SK-N-SH (cell line): ENCODE measurements at regions not wholly inside any gene's neighbourhood (a gene's known extent, or its start where the extent isn't known, plus 50 kb on each side); places are given as distances from the start of the nearest gene placed in this dataset.

ENCODE experiments used
- CTCF ChIA-PET: fragments of 300-600, 350-600 bp; formaldehyde crosslinking; extraction: SDS; loops from one replicate; lab custom pipeline; 2021; lab: Yijun Ruan, JAX
- POLR2A ChIA-PET: fragments of 350-600 bp; sonication (Branson Sonifier 250); formaldehyde crosslinking; extraction: SDS; loops from one replicate; lab custom pipeline; 2020; ENCODE audit warnings: antibody characterized with exemption, inconsistent platforms; lab: Yijun Ruan, JAX
- DNase-seq: peaks from one replicate; pipeline ENCODE4 v3.0.0; 2012
- H2AFZ ChIP-seq: fragments of 200-600 bp; sonication (generic); 2 replicates; pipeline ENCODE4 v1.8.1; 2016; ENCODE audit warnings: antibody characterized with exemption, mild to moderate bottlenecking, low read depth
- H3F3A ChIP-seq: fragments of 200-600 bp; sonication (generic); replicated peaks from 2 replicates; pipeline ENCODE3; 2016; ENCODE audit warnings: antibody characterized with exemption, mild to moderate bottlenecking; ENCODE audit not compliant: insufficient read depth
- H3K27ac ChIP-seq, 2 experiments: fragments of 200-500 bp in 1 of 2; fragments of 200-600 bp in 1 of 2; sonication (Bioruptor generic) in 1 of 2; sonication (generic), shearing (Covaris generic) in 1 of 2; 2 replicates each; pipeline versions ENCODE4 v1.5.1 to v1.6.1; 2014 to 2016; ENCODE audit warnings: low read depth in 2 of 2, inconsistent platforms in 1 of 2, low read length in 1 of 2, mild to moderate bottlenecking in 1 of 2, mixed read lengths in 1 of 2
- H3K27me3 ChIP-seq: fragments of 200-600 bp; sonication (generic), shearing (Covaris generic); 2 replicates; pipeline ENCODE4 v1.6.1; 2016; ENCODE audit warnings: mixed run types; ENCODE audit not compliant: insufficient read depth
- H3K36me3 ChIP-seq, 2 experiments: fragments of 200-500 bp in 1 of 2; fragments of 200-600 bp in 1 of 2; sonication (Bioruptor generic) in 1 of 2; sonication (generic) in 1 of 2; replicated peaks in 1 of 2; 2 replicates each; pipeline versions ENCODE3 to v1.5.1; 2014 to 2016; ENCODE audit warnings: low read length in 1 of 2, mild to moderate bottlenecking in 1 of 2; ENCODE audit not compliant: insufficient read depth in 2 of 2, control insufficient read depth in 1 of 2
- H3K4me1 ChIP-seq, 2 experiments: fragments of 200-500 bp in 1 of 2; fragments of 200-600 bp in 1 of 2; sonication (Bioruptor generic) in 1 of 2; sonication (generic), shearing (Covaris generic) in 1 of 2; 2 replicates each; pipeline versions ENCODE4 v1.5.1 to v1.6.1; 2014 to 2016; ENCODE audit warnings: low read depth in 1 of 2, low read length in 1 of 2, mixed run types in 1 of 2; ENCODE audit not compliant: insufficient read depth in 2 of 2, control insufficient read depth in 1 of 2
- H3K4me2 ChIP-seq: fragments of 200-600 bp; sonication (generic), shearing (Covaris generic); 2 replicates; pipeline ENCODE4 v1.6.1; 2017; ENCODE audit warnings: mixed run types
- H3K4me3 ChIP-seq, 2 experiments: fragments of 200-500 bp in 1 of 2; fragments of 200-600 bp in 1 of 2; sonication (Bioruptor generic) in 1 of 2; sonication (generic), shearing (Covaris generic) in 1 of 2; 2 replicates each; pipeline versions ENCODE4 v1.5.1 to v1.8.1; 2014 to 2016; ENCODE audit warnings: low read depth in 2 of 2, inconsistent platforms in 1 of 2, low read length in 1 of 2, mild to moderate bottlenecking in 1 of 2, mixed read lengths in 1 of 2, moderate library complexity in 1 of 2
- H3K79me2 ChIP-seq: fragments of 200-600 bp; sonication (generic); 2 replicates; pipeline ENCODE4 v1.8.1; 2017; ENCODE audit warnings: mild to moderate bottlenecking; ENCODE audit not compliant: insufficient read depth
- H3K9ac ChIP-seq: fragments of 200-600 bp; sonication (generic); 2 replicates; pipeline ENCODE4 v1.6.1; 2017; ENCODE audit warnings: mixed run types
- H3K9me2 ChIP-seq: fragments of 200-600 bp; sonication (generic); 2 replicates; pipeline ENCODE4 v1.6.1; 2017; ENCODE audit warnings: mixed run types
- H3K9me3 ChIP-seq: fragments of 200-600 bp; sonication (generic); 2 replicates; pipeline ENCODE4 v1.6.1; 2017; ENCODE audit warnings: mixed run types, mild to moderate bottlenecking, moderate library complexity
- H4K20me1 ChIP-seq: fragments of 200-600 bp; sonication (generic); 2 replicates; pipeline ENCODE4 v1.6.1; 2017; ENCODE audit warnings: mild to moderate bottlenecking, mixed run types; ENCODE audit not compliant: insufficient read depth
- CHD2 ChIP-seq: fragments of 150-350 bp; IDR thresholded peaks from 2 replicates; pipeline ENCODE4 v1.6.1; 2018; ENCODE audit warnings: low read length; ENCODE audit not compliant: partially characterized antibody
- ELF1 ChIP-seq: IDR thresholded peaks from 2 replicates; pipeline ENCODE4 v1.4.0; 2012
- FOSL2 ChIP-seq: IDR thresholded peaks from 2 replicates; pipeline ENCODE4 v1.4.0; 2012; ENCODE audit warnings: low read depth, mild to moderate bottlenecking, moderate library complexity, borderline replicate concordance
- FOXJ3 ChIP-seq: sonication (generic); formaldehyde crosslinking; IDR thresholded peaks from 2 replicates; pipeline ENCODE4 v1.5.1; 2020; ENCODE audit warnings: mild to moderate bottlenecking, missing genetic modification reagents
- IRF3 ChIP-seq: fragments of 150-350 bp; IDR thresholded peaks from 2 replicates; pipeline ENCODE4 v1.6.1; 2016; ENCODE audit warnings: mild to moderate bottlenecking, low read depth, low read length
- MAX ChIP-seq: IDR thresholded peaks from 2 replicates; pipeline ENCODE4 v1.4.0; 2012; ENCODE audit warnings: low read depth
- MXI1 ChIP-seq: IDR thresholded peaks from 2 replicates; pipeline ENCODE4 v1.6.1; 2012; ENCODE audit warnings: mild to moderate bottlenecking, low read depth, low read length, improper control_type of control experiment
- NRF1 ChIP-seq: IDR thresholded peaks from 2 replicates; pipeline ENCODE4 v1.6.1; 2012; ENCODE audit warnings: low read depth, mild to moderate bottlenecking, low read length
- POLR2AphosphoS5 ChIP-seq: IDR thresholded peaks from 2 replicates; pipeline ENCODE4 v1.6.1; 2012; ENCODE audit warnings: low read depth, low read length
- RAD21 ChIP-seq: IDR thresholded peaks from 2 replicates; pipeline ENCODE4 v1.6.1; 2012; ENCODE audit warnings: mild to moderate bottlenecking, low read length
- RCOR1 ChIP-seq: fragments of 150-350 bp; IDR thresholded peaks from 2 replicates; pipeline ENCODE4 v1.6.1; 2017; ENCODE audit warnings: antibody characterized with exemption, low read length
- REST ChIP-seq: IDR thresholded peaks from 2 replicates; pipeline ENCODE4 v1.6.1; 2012; ENCODE audit warnings: mild to moderate bottlenecking, low read depth, low read length, moderate library complexity
- RFX5 ChIP-seq: IDR thresholded peaks from 2 replicates; pipeline ENCODE4 v1.6.1; 2012; ENCODE audit warnings: mild to moderate bottlenecking, improper control_type of control experiment, low read length
- RXRA ChIP-seq: IDR thresholded peaks from 2 replicates; pipeline ENCODE4 v1.4.0; 2012; ENCODE audit warnings: low read depth, mild to moderate bottlenecking, borderline replicate concordance
- SMC3 ChIP-seq: IDR thresholded peaks from 2 replicates; pipeline ENCODE4 v1.6.1; 2012; ENCODE audit warnings: low read depth, low read length, improper control_type of control experiment
- TEAD4 ChIP-seq: IDR thresholded peaks from 2 replicates; pipeline ENCODE4 v1.4.0; 2012; ENCODE audit warnings: mild to moderate bottlenecking, borderline replicate concordance; ENCODE audit not compliant: insufficient read depth
- USF1 ChIP-seq: IDR thresholded peaks from 2 replicates; pipeline ENCODE4 v1.4.0; 2012; ENCODE audit warnings: low read depth, borderline replicate concordance
- USF2 ChIP-seq: fragments of 150-350 bp; IDR thresholded peaks from 2 replicates; pipeline ENCODE4 v1.6.1; 2017; ENCODE audit warnings: antibody characterized with exemption, low read length, low read depth, borderline replicate concordance
- WGBS: methylation state at CpG from one replicate; pipeline ENCODE4 v1.1.6; 2017; ENCODE audit warnings: low lambda C conversion rate; 5-methylcytosine and 5-hydroxymethylcytosine counted together

- ChIA-PET POLR2A (no interaction called here), CTCF (interaction anchor here (1.7 kb wide), 1 partner anchor 144 kb away, joined by 5 read pairs; no protein-coding TSS in a partner anchor)
- H3F3A ChIP-seq, result no peaks in the 10 kb centered on the region
- no peak for TF ChIP-seq RAD21
- no peak for TF ChIP-seq RXRA
- no peak for TF ChIP-seq RCOR1
- TF ChIP-seq FOSL2, result peak; percentile 28
- TF ChIP-seq POLR2AphosphoS5, result no peak
- no peak for TF ChIP-seq MAX
- no peak for TF ChIP-seq RFX5
- TF ChIP-seq SMC3, result no peak
- TF ChIP-seq CHD2, result no peak
- 34% methylated on average over 7 of the region's 8 CpGs for WGBS
- H3K27ac ChIP-seq, result peak overlapping the region in 1 of 2 experiments; percentile 21; a peak in 1 of 4 replicates
- H3K9me3 ChIP-seq, result no peaks in the 10 kb centered on the region
- H2AFZ ChIP-seq, result 0 out of 2 replicates have a peak overlapping the region, but pooled peaks have one; percentile 16
- no peak overlapping the region for H3K9ac ChIP-seq
- no peaks in the 10 kb centered on the region for H3K79me2 ChIP-seq
- peaks cover 0 to 5% of the 10 kb centered on the region in 2 experiments; a peak in 1 of 4 replicates for H3K4me1 ChIP-seq
- H3K27me3 ChIP-seq, result no peaks in the 10 kb centered on the region
- no peaks in the 10 kb centered on the region for H3K9me2 ChIP-seq
- no peaks in the 10 kb centered on the region for H4K20me1 ChIP-seq
- no peaks in the 10 kb centered on the region for H3K36me3 ChIP-seq
- no peak overlapping the region for H3K4me2 ChIP-seq
- DNase-seq, result no peak
- no peak overlapping the region for H3K4me3 ChIP-seq
These were observed 65.6 kb upstream of the CTXND1 start for GRCh38 chr15:80317389-80318182.

- Histone ChIP-seq H3K27me3 (no peaks in the 10 kb centered on the region), H2AFZ (no peak overlapping the region), H4K20me1 (no peaks in the 10 kb centered on the region), H3K27ac (no peak overlapping the region), H3K9me2 (no peaks in the 10 kb centered on the region), H3F3A (no peaks in the 10 kb centered on the region), H3K9me3 (no peaks in the 10 kb centered on the region), H3K79me2 (no peaks in the 10 kb centered on the region), H3K4me1 (no peaks in the 10 kb centered on the region), H3K9ac (no peak overlapping the region), H3K4me3 (no peak overlapping the region), H3K36me3 (no peaks in the 10 kb centered on the region), H3K4me2 (no peak overlapping the region)
- ChIA-PET POLR2A (no interaction called here), CTCF (interaction anchor here (1.1 to 1.2 kb wide), 2 partner anchors 10 to 941 kb away, joined by 3 read pairs; no protein-coding TSS in a partner anchor)
- DNase-seq, result no peak
- 60% methylated on average over 7 of the region's 7 CpGs for WGBS
- TF ChIP-seq IRF3, result no peak
- TF ChIP-seq RFX5, result no peak
- TF ChIP-seq RXRA, result no peak
- no peak for TF ChIP-seq RCOR1
- no peak for TF ChIP-seq FOXJ3
- no peak for TF ChIP-seq USF2
- TF ChIP-seq MXI1, result no peak
- TF ChIP-seq TEAD4, result no peak
- TF ChIP-seq NRF1, result no peak
- no peak for TF ChIP-seq ELF1
- TF ChIP-seq REST, result no peak
- no peak for TF ChIP-seq RAD21
- TF ChIP-seq SMC3, result no peak
- TF ChIP-seq USF1, result no peak
These were observed 69.8 kb upstream of the CTXND1 start for GRCh38 chr15:80321853-80322252.
